ENCODE measurements at regions not wholly inside any gene's neighbourhood (a gene's known extent, or its start where the extent isn't known, plus 50 kb on each side); places are given as distances from the start of the nearest gene placed in this dataset.
"Not testable (repeated sequence)": the region's sequence is repeated elsewhere in the genome, so short reads cannot be mapped to it uniquely, and the experiment has no call there.

GRCh38 chr11:96447208-96448110, 57.6 kb downstream of the JRKL start:
- DNase-seq = no peak

GRCh38 chr11:96448225-96448624, 58.4 kb downstream of the JRKL start:
- no peak for DNase-seq

- DNase-seq = no peak
These were observed 66.3 kb downstream of the JRKL start for GRCh38 chr11:96456111-96456510.

- DNase-seq = no peak
These were observed 69.9 kb downstream of the JRKL start for GRCh38 chr11:96459751-96460150.

GRCh38 chr11:96461871-96462270, 72.1 kb downstream of the JRKL start:
- no peak for DNase-seq

GRCh38 chr11:96464700-96465307, 75.0 kb downstream of the JRKL start:
- peak in 1 of 5 donors; percentile 48 for DNase-seq

GRCh38 chr11:96465512-96465911, 75.7 kb downstream of the JRKL start:
- no peak for DNase-seq

GRCh38 chr11:96466607-96467006, 76.8 kb downstream of the JRKL start:
- DNase-seq = no peak

- DNase-seq = no peak
These were observed 80.0 kb downstream of the JRKL start for GRCh38 chr11:96469776-96470175.

GRCh38 chr11:96470521-96470920, 80.7 kb downstream of the JRKL start:
- DNase-seq = no peak

- DNase-seq = no peak
These were observed 82.3 kb downstream of the JRKL start for GRCh38 chr11:96472085-96472484.

- no peak for DNase-seq
These were observed 84.5 kb downstream of the JRKL start for GRCh38 chr11:96474263-96474662.

- no peak for DNase-seq
These were observed 91.4 kb downstream of the JRKL start for GRCh38 chr11:96481204-96481603.

GRCh38 chr11:96481771-96482170, 92.0 kb downstream of the JRKL start:
- no peak for DNase-seq

- DNase-seq = no peak
These were observed 92.4 kb downstream of the JRKL start for GRCh38 chr11:96482193-96482592.

GRCh38 chr11:96483374-96483955, 93.7 kb downstream of the JRKL start:
- DNase-seq = no peak

- no peak for DNase-seq
These were observed 94.5 kb downstream of the JRKL start for GRCh38 chr11:96484361-96484760.

GRCh38 chr11:96486890-96487611, 97.2 kb downstream of the JRKL start:
- DNase-seq = no peak

- DNase-seq = not testable (repeated sequence)
These were observed 99.1 kb downstream of the JRKL start for GRCh38 chr11:96488911-96489310.

- no peak for DNase-seq
These were observed 110.6 kb downstream of the JRKL start for GRCh38 chr11:96500440-96500839.

- no peak for DNase-seq
These were observed 116.2 kb downstream of the JRKL start for GRCh38 chr11:96506041-96506440.

- no peak for DNase-seq
These were observed 117.1 kb downstream of the JRKL start for GRCh38 chr11:96506953-96507354.

GRCh38 chr11:96508861-96509260, 119.0 kb downstream of the JRKL start:
- DNase-seq = no peak

All from T-helper 1 cell (primary cell).